Gastroesophageal sphincter (tissue), 3 donors: ENCODE measurements at regions not wholly inside any gene's neighbourhood (a gene's known extent, or its start where the extent isn't known, plus 50 kb on each side); places are given as distances from the start of the nearest gene placed in this dataset.
"Not testable (repeated sequence)": the region's sequence is repeated elsewhere in the genome, so short reads cannot be mapped to it uniquely, and the experiment has no call there.

ENCODE experiments used
- EP300 ChIP-seq: sonication (generic); formaldehyde crosslinking; IDR thresholded peaks from one replicate; pipeline ENCODE4 v1.6.1; 2017; ENCODE audit warnings: antibody characterized with exemption, mild to moderate bottlenecking
- POLR2A ChIP-seq, 2 donors: fragments of 450-650 bp; IDR thresholded peaks; one replicate each; pipeline ENCODE4 v1.6.1; 2017; ENCODE audit warnings: antibody characterized with exemption in 2 of 2, mild to moderate bottlenecking in 2 of 2, moderate library complexity in 1 of 2
- POLR2AphosphoS5 ChIP-seq: sonication (generic); formaldehyde crosslinking; IDR thresholded peaks from one replicate; pipeline ENCODE4 v1.6.1; 2017; ENCODE audit warnings: antibody characterized with exemption
- TF ChIP-seq, protein P1 (sequence below), 4 experiments: fragments of 200-600 bp in 2 of 4; fragments of 450-650 bp in 2 of 4; sonication (generic) in 1 of 4; IDR thresholded peaks; one replicate each; pipeline ENCODE4 v1.5.1; 2017 to 2019; ENCODE audit warnings: antibody characterized with exemption in 4 of 4, mild to moderate bottlenecking in 2 of 4, moderate library complexity in 2 of 4

DNA sequence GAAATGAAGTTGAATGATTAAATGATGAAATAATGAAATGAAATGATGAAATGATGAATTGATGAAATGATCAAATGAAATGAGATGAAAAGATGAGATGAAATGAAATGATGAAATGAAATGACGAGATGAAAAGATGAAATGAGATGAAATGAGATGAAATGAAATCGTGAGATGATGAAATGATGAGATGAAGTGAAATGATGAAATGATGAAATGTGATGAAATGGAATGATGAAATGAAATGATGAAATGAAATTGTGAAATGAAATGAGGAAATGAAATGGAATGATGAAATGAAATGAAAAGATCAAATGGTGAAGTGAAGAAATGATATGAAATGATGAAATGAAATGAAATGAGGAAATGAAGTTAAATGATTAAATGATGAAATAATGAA lies 468.7 kb downstream of the FAM72C start:
- TF ChIP-seq, protein P1, sequence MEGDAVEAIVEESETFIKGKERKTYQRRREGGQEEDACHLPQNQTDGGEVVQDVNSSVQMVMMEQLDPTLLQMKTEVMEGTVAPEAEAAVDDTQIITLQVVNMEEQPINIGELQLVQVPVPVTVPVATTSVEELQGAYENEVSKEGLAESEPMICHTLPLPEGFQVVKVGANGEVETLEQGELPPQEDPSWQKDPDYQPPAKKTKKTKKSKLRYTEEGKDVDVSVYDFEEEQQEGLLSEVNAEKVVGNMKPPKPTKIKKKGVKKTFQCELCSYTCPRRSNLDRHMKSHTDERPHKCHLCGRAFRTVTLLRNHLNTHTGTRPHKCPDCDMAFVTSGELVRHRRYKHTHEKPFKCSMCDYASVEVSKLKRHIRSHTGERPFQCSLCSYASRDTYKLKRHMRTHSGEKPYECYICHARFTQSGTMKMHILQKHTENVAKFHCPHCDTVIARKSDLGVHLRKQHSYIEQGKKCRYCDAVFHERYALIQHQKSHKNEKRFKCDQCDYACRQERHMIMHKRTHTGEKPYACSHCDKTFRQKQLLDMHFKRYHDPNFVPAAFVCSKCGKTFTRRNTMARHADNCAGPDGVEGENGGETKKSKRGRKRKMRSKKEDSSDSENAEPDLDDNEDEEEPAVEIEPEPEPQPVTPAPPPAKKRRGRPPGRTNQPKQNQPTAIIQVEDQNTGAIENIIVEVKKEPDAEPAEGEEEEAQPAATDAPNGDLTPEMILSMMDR (IDR thresholded peaks at IDR 0.05) = not testable (repeated sequence)
- TF ChIP-seq POLR2AphosphoS5; POLR2A (IDR thresholded peaks at IDR 0.05); EP300: not testable (repeated sequence)
